Ovary (tissue), 7 donors: ENCODE measurements at regions not wholly inside any gene's neighbourhood (a gene's known extent, or its start where the extent isn't known, plus 50 kb on each side); places are given as distances from the start of the nearest gene placed in this dataset.

Source experiments
- DNase-seq, 5 donors: peaks; one replicate each; pipeline ENCODE4 v3.0.0-alpha.2; 2019 to 2020
- H3K27ac ChIP-seq, 2 donors: fragments of 200-600 bp; one replicate each; pipeline versions ENCODE4 v1.5.1 to v1.8.0; 2019 to 2022
- H3K27me3 ChIP-seq: fragments of 200-600 bp; one replicate; pipeline ENCODE4 v1.8.0; 2022
- H3K36me3 ChIP-seq: fragments of 200-600 bp; sonication (generic); one replicate; pipeline ENCODE4 v1.5.1; 2019
- H3K4me1 ChIP-seq: one replicate; pipeline ENCODE4 v1.8.1; 2013; ENCODE audit warnings: mild to moderate bottlenecking, moderate library complexity; ENCODE audit not compliant: insufficient read depth
- H3K4me3 ChIP-seq: fragments of 200-600 bp; sonication (generic); one replicate; pipeline ENCODE4 v1.5.1; 2017
- H3K9me3 ChIP-seq, 2 donors: fragments of 200-600 bp in 1 of 2; sonication (generic) in 1 of 2; one replicate each; pipeline versions ENCODE4 v1.5.1 to v1.8.1; 2013 to 2019; ENCODE audit warnings: mild to moderate bottlenecking in 1 of 2, moderate library complexity in 1 of 2
- EP300 ChIP-seq: sonication (generic); formaldehyde crosslinking; IDR thresholded peaks from one replicate; pipeline ENCODE4 v1.6.1; 2017; ENCODE audit warnings: antibody characterized with exemption
- POLR2A ChIP-seq: fragments of 450-650 bp; IDR thresholded peaks from one replicate; pipeline ENCODE4 v1.6.1; 2017; ENCODE audit warnings: antibody characterized with exemption, mild to moderate bottlenecking, moderate library complexity
- WGBS, 3 donors: extraction: QIAGEN DNeasy Blood & Tissue Kit in 1 of 3; methylation state at CpG; one replicate each; pipeline versions ENCODE4 v1.1.5 to v1.1.7; 2013 to 2017; 5-methylcytosine and 5-hydroxymethylcytosine counted together
- intact Hi-C, 4 donors: fragments of 100-400 bp; cut with DNase I; formaldehyde crosslinking; loops; one replicate each; pipeline versions ENCODE4 v1.11.0 to v1.15.1; 2022 to 2023
- TF ChIP-seq, protein P1 (sequence below), 3 donors: fragments of 450-650 bp in 2 of 3; fragments of 200-600 bp in 1 of 3; IDR thresholded peaks; one replicate each; pipeline versions ENCODE4 v1.5.1 to v1.8.0; 2016 to 2022; ENCODE audit warnings: antibody characterized with exemption in 3 of 3, mild to moderate bottlenecking in 1 of 3
- donor health status: DM: no; HTN: no; CAD: no; lungs with moderate emphysema.
- donor health status: DM: no; HTN: no; CAD: no.
- donor health status: Bipolar disorder and iron deficiency.
- donor health status: DM: no; HTN: no; CAD: no.
- donor health status: DM: yes; HTN: yes; CAD: no.

- TF ChIP-seq, protein P1, sequence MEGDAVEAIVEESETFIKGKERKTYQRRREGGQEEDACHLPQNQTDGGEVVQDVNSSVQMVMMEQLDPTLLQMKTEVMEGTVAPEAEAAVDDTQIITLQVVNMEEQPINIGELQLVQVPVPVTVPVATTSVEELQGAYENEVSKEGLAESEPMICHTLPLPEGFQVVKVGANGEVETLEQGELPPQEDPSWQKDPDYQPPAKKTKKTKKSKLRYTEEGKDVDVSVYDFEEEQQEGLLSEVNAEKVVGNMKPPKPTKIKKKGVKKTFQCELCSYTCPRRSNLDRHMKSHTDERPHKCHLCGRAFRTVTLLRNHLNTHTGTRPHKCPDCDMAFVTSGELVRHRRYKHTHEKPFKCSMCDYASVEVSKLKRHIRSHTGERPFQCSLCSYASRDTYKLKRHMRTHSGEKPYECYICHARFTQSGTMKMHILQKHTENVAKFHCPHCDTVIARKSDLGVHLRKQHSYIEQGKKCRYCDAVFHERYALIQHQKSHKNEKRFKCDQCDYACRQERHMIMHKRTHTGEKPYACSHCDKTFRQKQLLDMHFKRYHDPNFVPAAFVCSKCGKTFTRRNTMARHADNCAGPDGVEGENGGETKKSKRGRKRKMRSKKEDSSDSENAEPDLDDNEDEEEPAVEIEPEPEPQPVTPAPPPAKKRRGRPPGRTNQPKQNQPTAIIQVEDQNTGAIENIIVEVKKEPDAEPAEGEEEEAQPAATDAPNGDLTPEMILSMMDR (IDR thresholded peaks at IDR 0.05), result no peak
- TF ChIP-seq POLR2A, result no peak
- TF ChIP-seq EP300, result no peak
- DNase-seq, result no peak
- 58 to 76% (median 61%) methylated on average over 1 of the region's 1 CpG for WGBS, 3 donors
- Histone ChIP-seq H3K9me3 (no peaks in the 10 kb centered on the region), H3K4me1 (no peaks in the 10 kb centered on the region), H3K36me3 (no peaks in the 10 kb centered on the region), H3K27ac (no peak overlapping the region), H3K27me3 (no peaks in the 10 kb centered on the region), H3K4me3 (no peak overlapping the region)
- intact Hi-C loops, result no loop called here
Measured at GRCh38 chr17:13874817-13875216, 194.5 kb upstream of the COX10 start.

DNA sequence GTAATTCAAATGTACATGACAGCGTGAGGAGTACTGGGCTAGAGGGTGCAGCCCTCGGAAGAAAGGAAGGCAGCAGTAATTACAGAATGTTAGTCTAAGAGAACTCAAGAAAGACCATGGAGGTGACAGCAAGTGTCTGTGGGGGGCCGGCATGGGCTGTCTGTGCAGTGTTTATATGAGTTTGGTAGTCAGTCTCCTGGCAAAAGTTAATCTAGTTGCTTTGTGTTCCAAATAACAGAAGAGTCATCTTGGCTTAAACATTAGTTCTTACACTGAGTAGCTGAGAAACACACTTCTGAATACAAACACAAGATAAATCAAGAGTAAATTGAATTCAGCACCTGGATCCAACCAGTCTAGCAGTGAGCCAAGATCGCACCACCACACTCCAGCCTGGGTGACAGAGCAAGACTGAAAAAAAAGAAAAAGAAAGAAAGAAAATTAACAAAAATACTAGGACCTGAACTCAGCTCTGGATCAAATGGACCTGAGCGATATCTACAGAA is 189.3 kb upstream of the COX10 start:
- DNase-seq, result no peak
- no peaks in the 10 kb centered on the region for H3K9me3 ChIP-seq
- no peak overlapping the region for H3K4me3 ChIP-seq
- H3K27ac ChIP-seq, result no peak overlapping the region
- no peaks in the 10 kb centered on the region for H3K4me1 ChIP-seq
- WGBS, 3 donors, result 83 to 91% (median 90%) methylated on average over 5 of the region's 5 CpGs
- TF ChIP-seq, protein P1 (IDR thresholded peaks at IDR 0.05), result no peak
- TF ChIP-seq EP300 (no peak), POLR2A (no peak)
- intact Hi-C loops, result no loop called here
- H3K36me3 ChIP-seq, result no peaks in the 10 kb centered on the region
- no peaks in the 10 kb centered on the region for H3K27me3 ChIP-seq

- DNase-seq, result no peak
- Histone ChIP-seq H3K36me3 (no peaks in the 10 kb centered on the region), H3K27me3 (no peaks in the 10 kb centered on the region), H3K4me3 (no peak overlapping the region), H3K27ac (no peak overlapping the region), H3K9me3 (no peaks in the 10 kb centered on the region), H3K4me1 (peaks cover 1% of the 10 kb centered on the region)
- TF ChIP-seq, protein P1 (IDR thresholded peaks at IDR 0.05), result no peak
- TF ChIP-seq EP300 (no peak), POLR2A (no peak)
- intact Hi-C loops, result no loop called here
- WGBS, 3 donors, result 74 to 82% (median 80%) methylated on average over 3 of the region's 3 CpGs
Measured at GRCh38 chr17:13883659-13884058, 185.6 kb upstream of the COX10 start.

DNA sequence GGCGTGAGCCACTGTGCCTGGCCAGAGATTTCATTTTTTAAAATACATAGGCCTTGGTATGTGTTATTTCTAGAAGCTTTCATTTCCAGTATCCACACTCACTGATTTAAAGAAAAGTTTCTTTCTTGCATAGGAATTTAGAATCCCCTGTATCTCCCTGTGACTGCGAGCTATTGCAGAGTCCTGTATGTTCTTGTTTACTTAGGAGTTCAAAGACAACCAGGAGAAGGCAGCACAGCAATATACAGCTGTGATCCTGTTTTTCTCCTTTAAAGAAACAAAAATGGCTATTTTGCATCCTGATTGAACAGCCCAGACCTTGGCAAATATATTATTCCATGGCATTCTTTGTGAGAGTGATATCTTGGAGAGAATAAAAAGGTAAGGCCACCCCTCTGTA is 185.0 kb upstream of the COX10 start:
- DNase-seq, result no peak
- intact Hi-C loops, result no loop called here
- 94 to 96% (median 94%) methylated on average over 2 of the region's 2 CpGs for WGBS, 3 donors
- TF ChIP-seq, protein P1 (IDR thresholded peaks at IDR 0.05), result no peak
- TF ChIP-seq EP300 (no peak), POLR2A (no peak)
- Histone ChIP-seq H3K4me1 (peaks cover 1% of the 10 kb centered on the region), H3K27ac (no peak overlapping the region), H3K9me3 (no peaks in the 10 kb centered on the region), H3K27me3 (no peaks in the 10 kb centered on the region), H3K36me3 (no peaks in the 10 kb centered on the region), H3K4me3 (no peak overlapping the region)
